GM12878 (cell line): ENCODE measurements at regions not wholly inside any gene's neighbourhood (a gene's known extent, or its start where the extent isn't known, plus 50 kb on each side); places are given as distances from the start of the nearest gene placed in this dataset.

ENCODE experiments used
- ATAC-seq: fragments of 200-7000 bp; cut with Tn5 transposase; 3 replicates; pipeline ENCODE4 v1.9.1; 2020; ENCODE audit warnings: mild to moderate bottlenecking, moderate library complexity
- BruUV-seq: library from RNA; stranded (reverse); fragments of 400-500 nt; replicated peaks from 2 replicates; lab custom pipeline; 2021; lab: Mats Ljungman, UMichigan
- CTCF ChIA-PET: fragments of 300-600 bp; sonication (Branson Sonifier 250); formaldehyde crosslinking; extraction: SDS; loops from one replicate; lab custom pipeline; 2021; ENCODE audit warnings: inconsistent platforms; lab: Yijun Ruan, JAX
- POLR2A ChIA-PET: fragments of 350-600 bp; formaldehyde crosslinking; extraction: SDS; loops from one replicate; lab custom pipeline; 2021; ENCODE audit warnings: inconsistent platforms; lab: Charles Lee
- RAD21 ChIA-PET: fragments of 300-600 bp; sonication (Branson Sonifier 250); formaldehyde crosslinking; loops from one replicate; lab custom pipeline; 2023; ENCODE audit warnings: antibody characterized with exemption; ENCODE audit not compliant: unreplicated experiment; lab: Charles Lee
- SMC1A ChIA-PET: fragments of 300-600 bp; sonication (Branson Sonifier 250); formaldehyde crosslinking; loops from one replicate; lab custom pipeline; 2023; ENCODE audit not compliant: unreplicated experiment, uncharacterized antibody; lab: Charles Lee
- DNase-seq: peaks from one replicate; pipeline ENCODE4 v3.0.0-alpha.2; 2011; ENCODE audit warnings: low read depth, low spot score
- FAIRE-seq: peaks from 3 replicates; lab custom pipeline; 2011; peaks lifted over from hg19 to GRCh38; lab: Jason Lieb, UNC
- H2AFZ ChIP-seq: 2 replicates; pipeline ENCODE4 v1.6.0; 2011; ENCODE audit warnings: low read depth, low read length, control low read depth; ENCODE audit not compliant: control insufficient read depth
- H3K27ac ChIP-seq: 2 replicates; pipeline ENCODE4 v1.5.1; 2011; ENCODE audit warnings: control low read depth; ENCODE audit not compliant: control insufficient read depth, insufficient read depth
- H3K27me3 ChIP-seq, 2 experiments: replicated peaks in 1 of 2; 2 replicates each; pipeline versions ENCODE4 v1.6.0 to v1.6.1; 2011; ENCODE audit warnings: low read length in 1 of 2; ENCODE audit not compliant: control insufficient read depth in 2 of 2, insufficient read depth in 2 of 2
- H3K36me3 ChIP-seq, 2 experiments: 2 replicates each; pipeline ENCODE4 v1.5.1; 2011; ENCODE audit warnings: low read length in 1 of 2; ENCODE audit not compliant: control insufficient read depth in 2 of 2, insufficient read depth in 2 of 2
- H3K4me1 ChIP-seq: 2 replicates; pipeline ENCODE4 v1.6.1; 2011; ENCODE audit warnings: mild to moderate bottlenecking, low read length, moderate library complexity, mixed read lengths; ENCODE audit not compliant: control insufficient read depth, insufficient read depth
- H3K4me2 ChIP-seq: 2 replicates; pipeline ENCODE4 v1.6.0; 2011; ENCODE audit warnings: control low read depth; ENCODE audit not compliant: control insufficient read depth, insufficient read depth
- H3K4me3 ChIP-seq: fragments of 200-600 bp; sonication (generic); 2 replicates; pipeline ENCODE4 v1.5.1; 2016
- H3K79me2 ChIP-seq: 2 replicates; pipeline ENCODE4 v1.6.0; 2011; ENCODE audit warnings: low read length; ENCODE audit not compliant: control insufficient read depth, insufficient read depth
- H3K9ac ChIP-seq: 2 replicates; pipeline ENCODE4 v1.8.0; 2011; ENCODE audit warnings: low read length, control low read depth, mixed read lengths; ENCODE audit not compliant: control insufficient read depth, insufficient read depth
- H3K9me3 ChIP-seq: replicated peaks from 3 replicates; pipeline ENCODE4 v1.5.1; 2011; ENCODE audit warnings: mild to moderate bottlenecking, low read length; ENCODE audit not compliant: control insufficient read depth, insufficient read depth
- H4K20me1 ChIP-seq: 2 replicates; pipeline ENCODE4 v1.6.0; 2011; ENCODE audit not compliant: control insufficient read depth, insufficient read depth
- BCL11A ChIP-seq: IDR thresholded peaks from 2 replicates; pipeline ENCODE4 v1.6.1; 2011; ENCODE audit warnings: low read depth, low read length
- BMI1 ChIP-seq: fragments of 450-650 bp; IDR thresholded peaks from 2 replicates; pipeline ENCODE4 v1.6.1; 2016; ENCODE audit warnings: mild to moderate bottlenecking, moderate library complexity, borderline replicate concordance
- CBX5 ChIP-seq: sonication (generic); IDR thresholded peaks from 2 replicates; pipeline ENCODE4 v1.6.1; 2016; ENCODE audit warnings: low read depth, moderate library complexity, mild to moderate bottlenecking, inconsistent platforms
- E4F1 ChIP-seq: fragments of 450-650 bp; IDR thresholded peaks from 2 replicates; pipeline ENCODE4 v1.6.1; 2018; ENCODE audit warnings: borderline replicate concordance, mild to moderate bottlenecking; ENCODE audit not compliant: partially characterized antibody
- EED ChIP-seq: sonication (generic); IDR thresholded peaks from 2 replicates; pipeline ENCODE4 v1.6.1; 2016; ENCODE audit warnings: antibody characterized with exemption, low read depth
- EP300 ChIP-seq, 2 experiments: fragments of 150-350 bp in 1 of 2; IDR thresholded peaks; 2 replicates each; pipeline ENCODE4 v1.6.1; 2011 to 2012; ENCODE audit warnings: low read depth in 2 of 2, low read length in 2 of 2, borderline replicate concordance in 1 of 2, improper control_type of control experiment in 1 of 2, inconsistent platforms in 1 of 2; ENCODE audit not compliant: control insufficient read depth in 1 of 2
- ETV6 ChIP-seq, 2 experiments: fragments of 450-650 bp in 1 of 2; IDR thresholded peaks in 1 of 2; conservative IDR thresholded peaks in 1 of 2; 2 replicates each; pipeline ENCODE4 v1.6.1; 2014; ENCODE audit warnings: antibody characterized with exemption in 1 of 2, borderline replicate concordance in 1 of 2, low read depth in 1 of 2, mild to moderate bottlenecking in 1 of 2, moderate library complexity in 1 of 2
- FOS ChIP-seq: IDR thresholded peaks from 3 replicates; pipeline ENCODE4 v1.6.1; 2011; ENCODE audit warnings: borderline replicate concordance; ENCODE audit not compliant: insufficient read length; ENCODE audit errors: extremely low read depth
- MAX ChIP-seq: IDR thresholded peaks from 2 replicates; pipeline ENCODE4 v1.6.1; 2012; ENCODE audit warnings: low read depth, low read length, improper control_type of control experiment
- MTA2 ChIP-seq: fragments of 450-650 bp; IDR thresholded peaks from 2 replicates; pipeline ENCODE4 v1.6.1; 2016; ENCODE audit warnings: low read depth, mild to moderate bottlenecking, moderate library complexity
- NFIC ChIP-seq: IDR thresholded peaks from 2 replicates; pipeline ENCODE4 v1.6.1; 2012; ENCODE audit warnings: low read depth, mild to moderate bottlenecking, inconsistent platforms, low read length, moderate library complexity
- PAX8 ChIP-seq: fragments of 450-650 bp; IDR thresholded peaks from 2 replicates; pipeline ENCODE4 v1.6.1; 2017; ENCODE audit warnings: mild to moderate bottlenecking, moderate library complexity
- SMAD1 ChIP-seq: fragments of 450-650 bp; IDR thresholded peaks from 2 replicates; pipeline ENCODE4 v1.6.1; 2018; ENCODE audit warnings: mild to moderate bottlenecking, low read depth; ENCODE audit not compliant: partially characterized antibody
- ZBED1 ChIP-seq: IDR thresholded peaks from 2 replicates; pipeline ENCODE4 v1.6.1; 2016; ENCODE audit warnings: borderline replicate concordance
- ZNF274 ChIP-seq: IDR thresholded peaks from one replicate; pipeline ENCODE4 v1.8.0; 2011; ENCODE audit not compliant: insufficient read length, insufficient read depth
- WGBS: methylation state at CpG from one replicate; pipeline ENCODE4 v1.1.6; 2016; ENCODE audit warnings: low lambda C conversion rate; ENCODE audit not compliant: insufficient replicate concordance, insufficient coverage; ENCODE audit errors: missing lambda C conversion rate; 5-methylcytosine and 5-hydroxymethylcytosine counted together
- in situ Hi-C: fragments of 300-500 bp; cut with MboI; formaldehyde crosslinking; loops from 9 replicates; pipeline ENCODE4 v1.14.3; 2018; ENCODE audit warnings: mixed read lengths
- intact Hi-C: fragments of 100-400 bp; cut with micrococcal nuclease; formaldehyde crosslinking; loops from one replicate; pipeline ENCODE4 v1.14.2; 2022; ENCODE audit not compliant: unreplicated experiment

GRCh38 chr7:132045002-132045401, 488.6 kb upstream of the PODXL start:
- BruUV-seq, result no TSS peak
- in situ Hi-C loops (no loop called here), intact Hi-C loops (no loop called here)
- no peak for DNase-seq
- Histone ChIP-seq H3K9ac (no peak overlapping the region), H4K20me1 (no peaks in the 10 kb centered on the region), H2AFZ (no peak overlapping the region), H3K4me3 (no peak overlapping the region), H3K9me3 (no peaks in the 10 kb centered on the region), H3K4me2 (no peak overlapping the region), H3K4me1 (no peaks in the 10 kb centered on the region), H3K27me3 (no peaks in the 10 kb centered on the region), H3K79me2 (no peaks in the 10 kb centered on the region), H3K27ac (no peak overlapping the region), H3K36me3 (no peaks in the 10 kb centered on the region)
- CTCF ChIA-PET, result interaction anchor here (1.5 to 1.9 kb wide), 2 partner anchors 10 kb away, joined by 5 to 6 read pairs; no protein-coding TSS in a partner anchor
- SMC1A ChIA-PET, result no interaction called here
- RAD21 ChIA-PET, result no interaction called here
- WGBS, result 2% methylated on average over 2 of the region's 2 CpGs
- TF ChIP-seq NFIC (no peak), ZBED1 (no peak), EP300 (IDR thresholded peaks at IDR 0.05; ENCODE audit: borderline replicate concordance in 1 of 2, control insufficient read depth in 1 of 2, low read depth in 2 of 2, low read length in 2 of 2) (no peak), ZNF274 (no peak), EED (no peak), CBX5 (no peak), BMI1 (no peak)
- no peak for FAIRE-seq
- ATAC-seq, result no peak
- POLR2A ChIA-PET, result no interaction called here

- ChIA-PET RAD21 (no interaction called here), POLR2A (no interaction called here), SMC1A (no interaction called here), CTCF (interaction anchor here (1.3 kb wide), 1 partner anchor 185 kb away, joined by 4 read pairs; no protein-coding TSS in a partner anchor)
- Histone ChIP-seq H3K4me2 (no peak overlapping the region), H2AFZ (no peak overlapping the region), H3K36me3 (no peaks in the 10 kb centered on the region), H3K4me3 (no peak overlapping the region), H3K4me1 (no peaks in the 10 kb centered on the region), H3K9ac (no peak overlapping the region), H3K79me2 (no peaks in the 10 kb centered on the region), H3K9me3 (no peaks in the 10 kb centered on the region), H3K27me3 (no peaks in the 10 kb centered on the region), H3K27ac (no peak overlapping the region), H4K20me1 (no peaks in the 10 kb centered on the region)
- ATAC-seq, result no peak
- no TSS peak for BruUV-seq
- no peak for FAIRE-seq
- 22% methylated on average over 1 of the region's 1 CpG for WGBS
- in situ Hi-C loops (no loop called here), intact Hi-C loops (no loop called here)
- no peak for DNase-seq
- TF ChIP-seq E4F1, result no peak
- TF ChIP-seq SMAD1, result no peak
- no peak for TF ChIP-seq MTA2
- no peak for TF ChIP-seq PAX8
- no peak for TF ChIP-seq BCL11A
- TF ChIP-seq FOS, result no peak
- no peak for TF ChIP-seq MAX
- no peak for TF ChIP-seq ETV6 (conservative IDR thresholded peaks at IDR 0.05 in 1 of 2, IDR thresholded peaks at IDR 0.05 in 1 of 2; ENCODE audit: borderline replicate concordance in 1 of 2, low read depth in 1 of 2)
These were observed 487.8 kb upstream of the PODXL start for GRCh38 chr7:132044247-132044646.
